ENCODE measurements at regions not wholly inside any gene's neighbourhood (a gene's known extent, or its start where the extent isn't known, plus 50 kb on each side); places are given as distances from the start of the nearest gene placed in this dataset.

DNA sequence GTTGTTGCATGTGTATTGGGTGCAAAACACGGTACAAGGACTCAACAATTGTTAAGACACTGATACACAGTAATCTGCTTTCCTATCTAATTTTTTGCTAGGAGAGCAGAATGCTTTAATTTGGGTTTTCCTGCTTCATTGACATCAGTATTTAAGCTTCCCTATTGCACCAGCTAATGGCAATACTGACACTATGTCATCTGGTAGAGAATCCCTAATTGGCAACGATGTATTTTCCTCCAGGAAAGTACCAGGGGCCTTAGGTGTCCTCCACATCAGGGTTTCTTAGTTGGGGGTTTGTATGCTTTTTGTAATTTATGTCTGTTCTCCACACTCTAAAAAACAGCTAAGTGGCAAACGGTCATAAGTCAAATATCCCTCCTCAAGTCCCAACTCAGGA, 76.5 kb upstream of the FRY start:
- no peaks in the 10 kb centered on the region for H4K20me1 ChIP-seq (ENCODE audit: insufficient read depth, poor library complexity, severe bottlenecking)
- WGBS (ENCODE audit: low lambda C conversion rate, missing lambda C conversion rate): 96% methylated on average over 3 of the region's 3 CpGs
- H3K9me2 ChIP-seq (replicated peaks; ENCODE audit: insufficient read depth): no peaks in the 10 kb centered on the region
- TF ChIP-seq, protein P1, sequence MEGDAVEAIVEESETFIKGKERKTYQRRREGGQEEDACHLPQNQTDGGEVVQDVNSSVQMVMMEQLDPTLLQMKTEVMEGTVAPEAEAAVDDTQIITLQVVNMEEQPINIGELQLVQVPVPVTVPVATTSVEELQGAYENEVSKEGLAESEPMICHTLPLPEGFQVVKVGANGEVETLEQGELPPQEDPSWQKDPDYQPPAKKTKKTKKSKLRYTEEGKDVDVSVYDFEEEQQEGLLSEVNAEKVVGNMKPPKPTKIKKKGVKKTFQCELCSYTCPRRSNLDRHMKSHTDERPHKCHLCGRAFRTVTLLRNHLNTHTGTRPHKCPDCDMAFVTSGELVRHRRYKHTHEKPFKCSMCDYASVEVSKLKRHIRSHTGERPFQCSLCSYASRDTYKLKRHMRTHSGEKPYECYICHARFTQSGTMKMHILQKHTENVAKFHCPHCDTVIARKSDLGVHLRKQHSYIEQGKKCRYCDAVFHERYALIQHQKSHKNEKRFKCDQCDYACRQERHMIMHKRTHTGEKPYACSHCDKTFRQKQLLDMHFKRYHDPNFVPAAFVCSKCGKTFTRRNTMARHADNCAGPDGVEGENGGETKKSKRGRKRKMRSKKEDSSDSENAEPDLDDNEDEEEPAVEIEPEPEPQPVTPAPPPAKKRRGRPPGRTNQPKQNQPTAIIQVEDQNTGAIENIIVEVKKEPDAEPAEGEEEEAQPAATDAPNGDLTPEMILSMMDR (IDR thresholded peaks at IDR 0.05; ENCODE audit: poor library complexity): no peak
- TF ChIP-seq EZH2 (IDR thresholded peaks at IDR 0.05; ENCODE audit: borderline replicate concordance) (no peak), EZH2phosphoT487 (IDR thresholded peaks at IDR 0.05; ENCODE audit: low read depth, severe bottlenecking, unreplicated experiment) (no peak)
- H3K9me3 ChIP-seq (ENCODE audit: low read depth): no peaks in the 10 kb centered on the region
- H3K27ac ChIP-seq: no peak overlapping the region
- H3K79me2 ChIP-seq: no peaks in the 10 kb centered on the region
- no peak overlapping the region for H2AFZ ChIP-seq
- H3K4me3 ChIP-seq: no peak overlapping the region
- no peak overlapping the region for H3K4me2 ChIP-seq
- H3K4me1 ChIP-seq (ENCODE audit: insufficient read depth): no peaks in the 10 kb centered on the region
- no peaks in the 10 kb centered on the region for H3K27me3 ChIP-seq
- no peak for DNase-seq (ENCODE audit: low spot score)
- no peaks in the 10 kb centered on the region for H3K36me3 ChIP-seq (replicated peaks; ENCODE audit: insufficient read depth, low read depth)

DNA sequence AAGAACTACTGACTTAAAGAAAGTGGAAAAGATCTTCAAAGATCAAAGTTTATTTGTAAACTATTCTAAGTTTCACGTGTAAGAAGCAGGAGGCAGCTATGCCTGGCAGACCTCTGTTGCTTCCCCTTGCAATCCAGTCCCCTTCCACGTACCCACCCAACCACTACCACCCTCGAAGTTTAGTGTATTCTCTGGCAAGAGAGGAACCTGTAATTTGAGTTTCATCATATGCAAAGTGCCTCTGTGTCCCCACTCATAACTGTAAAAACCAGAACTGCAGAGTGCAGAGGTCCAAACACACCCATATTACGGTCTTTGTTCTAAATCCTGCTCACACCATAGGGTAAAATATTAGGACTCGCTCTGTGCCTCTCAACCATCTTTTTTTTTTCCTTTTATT, 75.8 kb upstream of the FRY start:
- DNase-seq (ENCODE audit: low spot score): no peak
- Histone ChIP-seq H3K4me1 (ENCODE audit: insufficient read depth) (no peaks in the 10 kb centered on the region), H3K36me3 (replicated peaks; ENCODE audit: insufficient read depth, low read depth) (no peaks in the 10 kb centered on the region), H3K27me3 (no peaks in the 10 kb centered on the region), H3K27ac (no peak overlapping the region), H3K9me3 (ENCODE audit: low read depth) (no peaks in the 10 kb centered on the region), H3K4me2 (no peak overlapping the region), H4K20me1 (ENCODE audit: insufficient read depth, poor library complexity, severe bottlenecking) (no peaks in the 10 kb centered on the region), H3K4me3 (no peak overlapping the region), H3K79me2 (no peaks in the 10 kb centered on the region), H3K9me2 (replicated peaks; ENCODE audit: insufficient read depth) (no peaks in the 10 kb centered on the region), H2AFZ (no peak overlapping the region)
- no peak for TF ChIP-seq EZH2 (IDR thresholded peaks at IDR 0.05; ENCODE audit: borderline replicate concordance)
- TF ChIP-seq EZH2phosphoT487 (IDR thresholded peaks at IDR 0.05; ENCODE audit: low read depth, severe bottlenecking, unreplicated experiment): no peak
- TF ChIP-seq, protein P1 (IDR thresholded peaks at IDR 0.05; ENCODE audit: poor library complexity): no peak
- 87% methylated on average over 5 of the region's 5 CpGs for WGBS (ENCODE audit: low lambda C conversion rate, missing lambda C conversion rate)

DNA sequence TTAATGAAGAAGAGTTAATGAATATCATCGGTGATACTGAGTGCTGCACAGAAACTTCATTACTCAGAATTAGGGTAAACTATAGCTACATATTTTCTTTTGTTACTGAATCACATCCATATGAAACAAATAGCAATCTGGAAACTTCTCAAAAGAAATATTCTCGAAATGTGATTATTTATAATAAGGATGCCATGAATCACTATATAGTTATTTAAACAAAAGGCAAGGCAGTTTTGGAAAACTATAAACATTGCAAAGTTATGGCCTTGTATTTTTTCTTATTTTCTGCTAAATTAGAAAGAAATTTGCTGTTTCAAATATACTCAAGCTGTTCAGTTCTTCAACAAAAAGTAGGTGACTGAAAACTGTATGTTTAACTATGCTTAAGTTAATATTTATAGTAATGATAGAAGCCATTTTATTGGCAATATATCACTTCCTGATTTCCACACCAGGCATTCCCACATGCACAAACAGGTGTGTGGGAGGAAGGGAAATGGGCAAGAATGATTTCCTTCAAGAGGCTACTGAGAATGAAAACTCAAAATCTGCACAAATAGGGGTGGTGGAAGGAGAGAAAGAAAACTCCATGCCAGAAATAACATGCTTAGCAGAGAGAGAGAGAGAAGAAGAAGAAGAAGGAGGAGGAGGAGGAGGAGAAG, 74.5 kb upstream of the FRY start:
- no peak overlapping the region for H2AFZ ChIP-seq
- H4K20me1 ChIP-seq (ENCODE audit: insufficient read depth, poor library complexity, severe bottlenecking): no peaks in the 10 kb centered on the region
- H3K4me2 ChIP-seq: no peak overlapping the region
- H3K9me3 ChIP-seq (ENCODE audit: low read depth): no peaks in the 10 kb centered on the region
- no peaks in the 10 kb centered on the region for H3K4me1 ChIP-seq (ENCODE audit: insufficient read depth)
- no peaks in the 10 kb centered on the region for H3K27me3 ChIP-seq
- H3K79me2 ChIP-seq: no peaks in the 10 kb centered on the region
- no peaks in the 10 kb centered on the region for H3K36me3 ChIP-seq (replicated peaks; ENCODE audit: insufficient read depth, low read depth)
- no peaks in the 10 kb centered on the region for H3K9me2 ChIP-seq (replicated peaks; ENCODE audit: insufficient read depth)
- H3K4me3 ChIP-seq: no peak overlapping the region
- 64% methylated on average over 2 of the region's 2 CpGs for whole genome bisulfite sequencing (ENCODE audit: low lambda C conversion rate, missing lambda C conversion rate)
- no peak overlapping the region for H3K27ac ChIP-seq
- TF ChIP-seq, protein P1 (IDR thresholded peaks at IDR 0.05; ENCODE audit: poor library complexity): no peak
- TF ChIP-seq EZH2 (IDR thresholded peaks at IDR 0.05; ENCODE audit: borderline replicate concordance) (no peak), EZH2phosphoT487 (IDR thresholded peaks at IDR 0.05; ENCODE audit: low read depth, severe bottlenecking, unreplicated experiment) (no peak)
- DNase-seq (ENCODE audit: low spot score): no peak

All from hepatocyte (in vitro differentiated cells).